Sigmoid colon (tissue), 4 donors: ENCODE measurements at regions not wholly inside any gene's neighbourhood (a gene's known extent, or its start where the extent isn't known, plus 50 kb on each side); places are given as distances from the start of the nearest gene placed in this dataset.

Source experiments
- CTCF ChIP-seq, 4 experiments: fragments of 450-650 bp in 3 of 4; fragments of 200-600 bp in 1 of 4; IDR thresholded peaks; one replicate each; pipeline ENCODE4 v1.5.1; 2016 to 2019; ENCODE audit warnings: antibody characterized with exemption in 4 of 4, mild to moderate bottlenecking in 3 of 4, moderate library complexity in 2 of 4
- POLR2A ChIP-seq, 2 donors: fragments of 450-650 bp; IDR thresholded peaks; one replicate each; pipeline ENCODE4 v1.6.1; 2016; ENCODE audit warnings: antibody characterized with exemption in 2 of 2, mild to moderate bottlenecking in 2 of 2, moderate library complexity in 2 of 2
- POLR2AphosphoS5 ChIP-seq, 4 donors: sonication (generic); formaldehyde crosslinking; IDR thresholded peaks; one replicate each; pipeline ENCODE4 v1.6.1; 2017; ENCODE audit warnings: antibody characterized with exemption in 4 of 4

GRCh38 chrX:46305431-46305830 lies 239.8 kb downstream of the ZNF674 start:
- TF ChIP-seq POLR2A (IDR thresholded peaks at IDR 0.05) = no peak
- no peak for TF ChIP-seq POLR2AphosphoS5 (IDR thresholded peaks at IDR 0.05)
- no peak for TF ChIP-seq CTCF (IDR thresholded peaks at IDR 0.05)
